Left ventricle myocardium inferior (tissue), 1 donor: ENCODE measurements at regions not wholly inside any gene's neighbourhood (a gene's known extent, or its start where the extent isn't known, plus 50 kb on each side); places are given as distances from the start of the nearest gene placed in this dataset.

Experiments used
- DNase-seq: peaks from one replicate; pipeline ENCODE4 v3.0.0-alpha.2; 2020
- H3K27ac ChIP-seq: fragments of 200-600 bp; replicated peaks from 2 replicates; pipeline ENCODE4 v1.8.0; 2021
- H3K27me3 ChIP-seq: fragments of 200-600 bp; 2 replicates; pipeline ENCODE4 v1.8.0; 2021; ENCODE audit warnings: low read depth
- H3K36me3 ChIP-seq: fragments of 200-600 bp; 2 replicates; pipeline ENCODE4 v1.8.0; 2021
- H3K4me1 ChIP-seq: fragments of 200-600 bp; 2 replicates; pipeline ENCODE4 v1.8.0; 2021
- H3K4me3 ChIP-seq: fragments of 200-600 bp; 2 replicates; pipeline ENCODE4 v1.8.0; 2021; ENCODE audit warnings: mild to moderate bottlenecking, moderate library complexity
- H3K9me3 ChIP-seq: fragments of 200-600 bp; replicated peaks from 2 replicates; pipeline ENCODE4 v1.8.0; 2021
- CTCF ChIP-seq: fragments of 200-600 bp; IDR thresholded peaks from 2 replicates; pipeline ENCODE4 v1.8.0; 2021; ENCODE audit warnings: antibody characterized with exemption, mild to moderate bottlenecking, borderline replicate concordance
- intact Hi-C: fragments of 100-400 bp; cut with micrococcal nuclease; formaldehyde crosslinking; loops from one replicate; pipeline ENCODE4 v1.11.0; 2022
- donor health status: DM: no; HTN: yes; CAD: no; lungs with severe emphysema.

GRCh38 chr7:118053353-118053752, 130.6 kb upstream of the LSM8 start:
- no peaks in the 10 kb centered on the region for H3K9me3 ChIP-seq
- H3K4me1 ChIP-seq, result no peaks in the 10 kb centered on the region
- intact Hi-C loops, result no loop called here
- no peak overlapping the region for H3K27ac ChIP-seq
- DNase-seq, result no peak
- H3K27me3 ChIP-seq, result peaks cover 10% of the 10 kb centered on the region
- TF ChIP-seq CTCF, result no peak
- no peak overlapping the region for H3K4me3 ChIP-seq
- no peaks in the 10 kb centered on the region for H3K36me3 ChIP-seq

GRCh38 chr7:118054529-118054928, 129.4 kb upstream of the LSM8 start:
- Histone ChIP-seq H3K27me3 (peaks cover 10% of the 10 kb centered on the region), H3K4me1 (no peaks in the 10 kb centered on the region), H3K27ac (no peak overlapping the region), H3K9me3 (no peaks in the 10 kb centered on the region), H3K4me3 (no peak overlapping the region), H3K36me3 (no peaks in the 10 kb centered on the region)
- TF ChIP-seq CTCF, result no peak
- no peak for DNase-seq
- intact Hi-C loops, result no loop called here

- H3K27ac ChIP-seq, result no peak overlapping the region
- no peaks in the 10 kb centered on the region for H3K9me3 ChIP-seq
- H3K4me1 ChIP-seq, result no peaks in the 10 kb centered on the region
- no peak for DNase-seq
- no peak for TF ChIP-seq CTCF
- no peak overlapping the region for H3K4me3 ChIP-seq
- intact Hi-C loops, result no loop called here
- H3K36me3 ChIP-seq, result no peaks in the 10 kb centered on the region
- H3K27me3 ChIP-seq, result peaks cover 10% of the 10 kb centered on the region
Measured at GRCh38 chr7:118055647-118056046, 128.3 kb upstream of the LSM8 start.

- TF ChIP-seq CTCF, result no peak
- DNase-seq, result no peak
- no peak overlapping the region for H3K27ac ChIP-seq
- H3K36me3 ChIP-seq, result no peaks in the 10 kb centered on the region
- intact Hi-C loops, result no loop called here
- no peaks in the 10 kb centered on the region for H3K4me1 ChIP-seq
- H3K27me3 ChIP-seq, result peaks cover 6% of the 10 kb centered on the region
- H3K4me3 ChIP-seq, result no peak overlapping the region
- no peaks in the 10 kb centered on the region for H3K9me3 ChIP-seq
Measured at GRCh38 chr7:118057404-118057803, 126.6 kb upstream of the LSM8 start.

- H3K27ac ChIP-seq, result no peak overlapping the region
- no peak for TF ChIP-seq CTCF
- DNase-seq, result no peak
- no peaks in the 10 kb centered on the region for H3K36me3 ChIP-seq
- H3K9me3 ChIP-seq, result no peaks in the 10 kb centered on the region
- H3K4me3 ChIP-seq, result no peak overlapping the region
- no peaks in the 10 kb centered on the region for H3K4me1 ChIP-seq
- intact Hi-C loops, result no loop called here
- H3K27me3 ChIP-seq, result peaks cover 6% of the 10 kb centered on the region
Measured at GRCh38 chr7:118059209-118059608, 124.8 kb upstream of the LSM8 start.

GRCh38 chr7:118060692-118061091, 123.3 kb upstream of the LSM8 start:
- H3K4me3 ChIP-seq, result no peak overlapping the region
- no peak overlapping the region for H3K27ac ChIP-seq
- no peak for DNase-seq
- TF ChIP-seq CTCF, result no peak
- H3K27me3 ChIP-seq, result peaks cover 6% of the 10 kb centered on the region
- intact Hi-C loops, result no loop called here
- H3K36me3 ChIP-seq, result no peaks in the 10 kb centered on the region
- H3K4me1 ChIP-seq, result no peaks in the 10 kb centered on the region
- H3K9me3 ChIP-seq, result no peaks in the 10 kb centered on the region
